ENCODE measurements at regions not wholly inside any gene's neighbourhood (a gene's known extent, or its start where the extent isn't known, plus 50 kb on each side); places are given as distances from the start of the nearest gene placed in this dataset.

GRCh38 chr2:185338104-185338503, 400.5 kb upstream of the FSIP2 start:
- H3K4me1 ChIP-seq (ENCODE audit: control insufficient read depth in 1 of 2, insufficient read depth in 2 of 2, low read depth in 1 of 2, low read length in 1 of 2) = no peaks in the 10 kb centered on the region
- H2AFZ ChIP-seq (ENCODE audit: low read depth) = no peak overlapping the region
- no peak overlapping the region for H3K4me2 ChIP-seq
- H3F3A ChIP-seq (replicated peaks; ENCODE audit: insufficient read depth) = no peaks in the 10 kb centered on the region
- no peak for DNase-seq
- ChIA-PET POLR2A (no interaction called here), CTCF (interaction anchor here (1.1 kb wide), 1 partner anchor 11 kb away, joined by 4 read pairs; no protein-coding TSS in a partner anchor)
- WGBS (ENCODE audit: low lambda C conversion rate) = 53% methylated on average over 2 of the region's 2 CpGs
- H3K9me2 ChIP-seq = no peaks in the 10 kb centered on the region
- H3K9ac ChIP-seq = no peak overlapping the region
- TF ChIP-seq GABPA (IDR thresholded peaks at IDR 0.05; ENCODE audit: low read depth) = no peak
- TF ChIP-seq YY1 (IDR thresholded peaks at IDR 0.05; ENCODE audit: low read depth) = no peak
- TF ChIP-seq CHD2 (IDR thresholded peaks at IDR 0.05; ENCODE audit: low read length, partially characterized antibody) = no peak
- TF ChIP-seq REST (IDR thresholded peaks at IDR 0.05; ENCODE audit: low read depth, low read length) = no peak
- no peak for TF ChIP-seq SIN3A (IDR thresholded peaks at IDR 0.05; ENCODE audit: borderline replicate concordance, low read depth, low read length)
- TF ChIP-seq RCOR1 (IDR thresholded peaks at IDR 0.05; ENCODE audit: low read length) = no peak
- TF ChIP-seq ZBTB33 (IDR thresholded peaks at IDR 0.05; ENCODE audit: borderline replicate concordance, low read depth) = no peak
- no peak for TF ChIP-seq POLR2AphosphoS5 (IDR thresholded peaks at IDR 0.05; ENCODE audit: low read depth, low read length)
- TF ChIP-seq ELF1 (IDR thresholded peaks at IDR 0.05) = no peak
- TF ChIP-seq MEF2A (IDR thresholded peaks at IDR 0.05; ENCODE audit: borderline replicate concordance, low read depth) = no peak
- TF ChIP-seq TAF1 (IDR thresholded peaks at IDR 0.05; ENCODE audit: borderline replicate concordance, low read depth, low read length) = no peak
- TF ChIP-seq USF1 (IDR thresholded peaks at IDR 0.05; ENCODE audit: borderline replicate concordance, low read depth) = no peak
- no peak overlapping the region for H3K4me3 ChIP-seq (ENCODE audit: low read depth in 2 of 2, low read length in 1 of 2)
- no peaks in the 10 kb centered on the region for H3K36me3 ChIP-seq (replicated peaks in 1 of 2; ENCODE audit: control insufficient read depth in 1 of 2, insufficient read depth in 2 of 2, low read length in 1 of 2)
- no peak overlapping the region for H3K27ac ChIP-seq (ENCODE audit: low read depth in 2 of 2, low read length in 1 of 2)
- no peaks in the 10 kb centered on the region for H3K79me2 ChIP-seq (ENCODE audit: insufficient read depth)
- no peaks in the 10 kb centered on the region for H4K20me1 ChIP-seq (ENCODE audit: insufficient read depth)
- H3K27me3 ChIP-seq (ENCODE audit: insufficient read depth) = no peaks in the 10 kb centered on the region
- no peaks in the 10 kb centered on the region for H3K9me3 ChIP-seq

- Histone ChIP-seq H3K9ac (no peak overlapping the region), H3K9me2 (no peaks in the 10 kb centered on the region), H3K27me3 (ENCODE audit: insufficient read depth) (no peaks in the 10 kb centered on the region), H3K79me2 (ENCODE audit: insufficient read depth) (no peaks in the 10 kb centered on the region), H3K4me3 (ENCODE audit: low read depth in 2 of 2, low read length in 1 of 2) (no peak overlapping the region), H3K27ac (ENCODE audit: low read depth in 2 of 2, low read length in 1 of 2) (no peak overlapping the region), H4K20me1 (ENCODE audit: insufficient read depth) (no peaks in the 10 kb centered on the region), H3K36me3 (replicated peaks in 1 of 2; ENCODE audit: control insufficient read depth in 1 of 2, insufficient read depth in 2 of 2, low read length in 1 of 2) (no peaks in the 10 kb centered on the region), H3F3A (replicated peaks; ENCODE audit: insufficient read depth) (no peaks in the 10 kb centered on the region), H2AFZ (ENCODE audit: low read depth) (no peak overlapping the region), H3K9me3 (no peaks in the 10 kb centered on the region), H3K4me2 (no peak overlapping the region), H3K4me1 (ENCODE audit: control insufficient read depth in 1 of 2, insufficient read depth in 2 of 2, low read depth in 1 of 2, low read length in 1 of 2) (no peaks in the 10 kb centered on the region)
- DNase-seq = no peak
- 6% methylated on average over 2 of the region's 2 CpGs for WGBS (ENCODE audit: low lambda C conversion rate)
- ChIA-PET POLR2A (no interaction called here), CTCF (no interaction called here)
- no peak for TF ChIP-seq CHD2 (IDR thresholded peaks at IDR 0.05; ENCODE audit: low read length, partially characterized antibody)
- TF ChIP-seq YY1 (IDR thresholded peaks at IDR 0.05; ENCODE audit: low read depth) = no peak
- TF ChIP-seq FOXM1 (IDR thresholded peaks at IDR 0.05; ENCODE audit: low read depth) = no peak
- no peak for TF ChIP-seq IRF3 (IDR thresholded peaks at IDR 0.05; ENCODE audit: low read depth, low read length)
- no peak for TF ChIP-seq REST (IDR thresholded peaks at IDR 0.05; ENCODE audit: low read depth, low read length)
- TF ChIP-seq RFX5 (IDR thresholded peaks at IDR 0.05; ENCODE audit: low read length) = no peak
- TF ChIP-seq MXI1 (IDR thresholded peaks at IDR 0.05; ENCODE audit: low read depth, low read length) = no peak
- no peak for TF ChIP-seq RAD21 (IDR thresholded peaks at IDR 0.05; ENCODE audit: low read length)
Observed at GRCh38 chr2:185347445-185347844, 391.2 kb upstream of the FSIP2 start.
